ENCODE measurements at regions not wholly inside any gene's neighbourhood (a gene's known extent, or its start where the extent isn't known, plus 50 kb on each side); places are given as distances from the start of the nearest gene placed in this dataset.
"Not testable (repeated sequence)": the region's sequence is repeated elsewhere in the genome, so short reads cannot be mapped to it uniquely, and the experiment has no call there.

GRCh38 chr10:78455236-78455635 is 421.6 kb downstream of the RPS24 start:
- no peak for DNase-seq (ENCODE audit: low read depth in 2 of 2)

GRCh38 chr10:78455811-78456210 is 422.1 kb downstream of the RPS24 start:
- no peak for DNase-seq (ENCODE audit: low read depth in 2 of 2)

- no peak for DNase-seq (ENCODE audit: low read depth in 2 of 2)
These were observed 423.2 kb downstream of the RPS24 start for GRCh38 chr10:78456649-78457400.

- DNase-seq (ENCODE audit: low read depth in 2 of 2), result no peak
These were observed 424.3 kb downstream of the RPS24 start for GRCh38 chr10:78457804-78458482.

GRCh38 chr10:78458983-78459638 is 425.4 kb downstream of the RPS24 start:
- DNase-seq (ENCODE audit: low read depth in 2 of 2), result no peak

GRCh38 chr10:78459639-78460037 is 426.0 kb downstream of the RPS24 start:
- no peak for DNase-seq (ENCODE audit: low read depth in 2 of 2)

GRCh38 chr10:78460204-78460603 is 426.5 kb downstream of the RPS24 start:
- no peak for DNase-seq (ENCODE audit: low read depth in 2 of 2)

GRCh38 chr10:78461333-78461732 is 427.7 kb downstream of the RPS24 start:
- DNase-seq (ENCODE audit: low read depth in 2 of 2), result no peak

GRCh38 chr10:78462176-78462575 is 428.5 kb downstream of the RPS24 start:
- DNase-seq (ENCODE audit: low read depth in 2 of 2), result no peak

GRCh38 chr10:78462726-78463228 is 429.1 kb downstream of the RPS24 start:
- DNase-seq (ENCODE audit: low read depth in 2 of 2), result no peak

GRCh38 chr10:78464118-78464855 is 430.6 kb downstream of the RPS24 start:
- DNase-seq (ENCODE audit: low read depth in 2 of 2), result no peak

- DNase-seq (ENCODE audit: low read depth in 2 of 2), result no peak
These were observed 431.2 kb downstream of the RPS24 start for GRCh38 chr10:78464856-78465267.

- no peak for DNase-seq (ENCODE audit: low read depth in 2 of 2)
These were observed 431.8 kb downstream of the RPS24 start for GRCh38 chr10:78465431-78465830.

GRCh38 chr10:78467496-78468106 is 433.9 kb downstream of the RPS24 start:
- DNase-seq (ENCODE audit: low read depth in 2 of 2), result no peak

- DNase-seq (ENCODE audit: low read depth in 2 of 2), result not testable (repeated sequence)
These were observed 435.1 kb downstream of the RPS24 start for GRCh38 chr10:78468731-78469130.

- no peak for DNase-seq (ENCODE audit: low read depth in 2 of 2)
These were observed 436.8 kb downstream of the RPS24 start for GRCh38 chr10:78470267-78471103.

GRCh38 chr10:78471326-78471722 is 437.7 kb downstream of the RPS24 start:
- DNase-seq (ENCODE audit: low read depth in 2 of 2), result no peak

GRCh38 chr10:78471723-78472550 is 438.3 kb downstream of the RPS24 start:
- no peak for DNase-seq (ENCODE audit: low read depth in 2 of 2)

- no peak for DNase-seq (ENCODE audit: low read depth in 2 of 2)
These were observed 438.9 kb downstream of the RPS24 start for GRCh38 chr10:78472551-78472890.

- DNase-seq (ENCODE audit: low read depth in 2 of 2), result no peak
These were observed 439.3 kb downstream of the RPS24 start for GRCh38 chr10:78473006-78473405.
